Hippocampal formation (tissue), 2 donors: ENCODE measurements at regions not wholly inside any gene's neighbourhood (a gene's known extent, or its start where the extent isn't known, plus 50 kb on each side); places are given as distances from the start of the nearest gene placed in this dataset.

ENCODE experiments used
- DNase-seq, 2 donors: peaks; one replicate each; lab custom pipeline; 2025; lab: John Stamatoyannopoulos, UW

GRCh38 chr12:130102266-130102665, 60.0 kb upstream of the FZD10 start:
- no peak for DNase-seq

- peak in 1 of 2 donors; percentile 8 for DNase-seq
Observed at GRCh38 chr12:130104571-130105106, 57.6 kb upstream of the FZD10 start.

- no peak for DNase-seq
Observed at GRCh38 chr12:130109062-130109945, 53.0 kb upstream of the FZD10 start.

- DNase-seq: no peak
Observed at GRCh38 chr12:130110914-130111313, 51.4 kb upstream of the FZD10 start.

- no peak for DNase-seq
Observed at GRCh38 chr12:130111965-130112496, 50.2 kb upstream of the FZD10 start.
